ENCODE measurements at regions not wholly inside any gene's neighbourhood (a gene's known extent, or its start where the extent isn't known, plus 50 kb on each side); places are given as distances from the start of the nearest gene placed in this dataset.
"Not testable (repeated sequence)": the region's sequence is repeated elsewhere in the genome, so short reads cannot be mapped to it uniquely, and the experiment has no call there.

DNA sequence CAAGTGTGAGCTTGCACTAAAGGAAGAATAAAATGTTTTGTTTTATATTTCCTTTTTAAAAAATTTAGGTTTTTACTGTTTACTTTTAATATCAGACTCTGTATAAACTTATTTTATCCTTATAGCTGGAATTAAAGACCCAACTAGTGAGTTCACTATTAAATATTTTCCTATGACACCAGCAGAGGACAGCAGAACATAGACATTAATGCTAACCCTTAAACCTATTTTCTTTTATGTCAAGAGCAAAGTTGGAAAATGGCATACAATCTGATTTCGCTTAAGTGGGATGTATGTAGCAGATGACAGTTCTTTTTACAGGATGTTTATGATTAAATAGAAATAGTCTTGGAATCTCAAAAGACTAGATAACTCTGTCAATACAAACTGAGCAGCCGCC, 188.2 kb upstream of the XIRP2 start:
- CTCF ChIA-PET = no interaction called here
- POLR2A ChIA-PET (ENCODE audit: low non-redundant PET) = no interaction called here
- no peak overlapping the region for H3K27ac ChIP-seq
- DNase-seq (ENCODE audit: low spot score) = no peak
- TF ChIP-seq, protein P1, sequence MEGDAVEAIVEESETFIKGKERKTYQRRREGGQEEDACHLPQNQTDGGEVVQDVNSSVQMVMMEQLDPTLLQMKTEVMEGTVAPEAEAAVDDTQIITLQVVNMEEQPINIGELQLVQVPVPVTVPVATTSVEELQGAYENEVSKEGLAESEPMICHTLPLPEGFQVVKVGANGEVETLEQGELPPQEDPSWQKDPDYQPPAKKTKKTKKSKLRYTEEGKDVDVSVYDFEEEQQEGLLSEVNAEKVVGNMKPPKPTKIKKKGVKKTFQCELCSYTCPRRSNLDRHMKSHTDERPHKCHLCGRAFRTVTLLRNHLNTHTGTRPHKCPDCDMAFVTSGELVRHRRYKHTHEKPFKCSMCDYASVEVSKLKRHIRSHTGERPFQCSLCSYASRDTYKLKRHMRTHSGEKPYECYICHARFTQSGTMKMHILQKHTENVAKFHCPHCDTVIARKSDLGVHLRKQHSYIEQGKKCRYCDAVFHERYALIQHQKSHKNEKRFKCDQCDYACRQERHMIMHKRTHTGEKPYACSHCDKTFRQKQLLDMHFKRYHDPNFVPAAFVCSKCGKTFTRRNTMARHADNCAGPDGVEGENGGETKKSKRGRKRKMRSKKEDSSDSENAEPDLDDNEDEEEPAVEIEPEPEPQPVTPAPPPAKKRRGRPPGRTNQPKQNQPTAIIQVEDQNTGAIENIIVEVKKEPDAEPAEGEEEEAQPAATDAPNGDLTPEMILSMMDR (conservative IDR thresholded peaks at IDR 0.05; ENCODE audit: low read depth) = no peak; the same call in 1 of the 2 replicates

DNA sequence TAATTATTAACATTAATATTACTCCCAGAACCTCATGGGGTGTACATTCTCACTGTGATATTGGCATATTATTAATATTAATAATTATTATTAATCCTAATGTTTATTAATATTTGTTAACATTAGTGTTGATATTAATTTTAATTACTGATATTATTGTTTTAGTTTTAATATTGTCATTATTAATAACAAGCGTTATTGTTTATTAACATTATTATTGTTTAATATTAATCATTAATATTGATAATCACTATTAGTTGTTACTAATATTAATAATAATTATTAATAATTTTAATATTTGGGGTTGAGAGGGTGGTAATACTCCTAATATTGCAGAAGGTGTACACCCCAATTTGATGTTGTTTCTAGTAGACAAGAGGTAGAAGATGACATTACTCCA, 193.1 kb upstream of the XIRP2 start:
- no peak overlapping the region for H3K27ac ChIP-seq
- POLR2A ChIA-PET (ENCODE audit: low non-redundant PET) = no interaction called here
- CTCF ChIA-PET = no interaction called here
- TF ChIP-seq, protein P1 (conservative IDR thresholded peaks at IDR 0.05; ENCODE audit: low read depth) = no peak
- no peak for DNase-seq (ENCODE audit: low spot score)

DNA sequence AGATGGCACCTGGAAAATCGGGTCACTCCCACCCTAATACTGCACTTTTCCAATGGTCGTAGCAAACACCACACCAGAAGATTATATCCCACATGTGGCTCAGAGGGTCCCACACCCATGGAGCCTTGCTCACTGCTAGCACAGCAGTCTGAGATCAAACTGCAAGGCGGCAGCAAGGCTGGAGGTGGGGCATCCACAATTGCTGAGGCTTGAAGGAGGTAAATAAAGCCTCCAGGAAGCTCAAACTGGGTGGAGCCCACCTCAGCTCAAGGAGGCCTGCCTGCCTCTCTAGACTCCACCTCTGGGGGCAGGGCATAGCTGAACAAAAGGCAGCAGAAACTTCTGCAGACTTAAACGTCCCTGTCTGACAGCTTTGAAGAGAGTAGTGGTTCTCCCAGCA, 192.0 kb upstream of the SCN7A start:
- CTCF ChIA-PET; POLR2A ChIA-PET (ENCODE audit: low non-redundant PET); H3K27ac ChIP-seq; DNase-seq (ENCODE audit: low spot score): not testable (repeated sequence)

- TF ChIP-seq, protein P1 (conservative IDR thresholded peaks at IDR 0.05; ENCODE audit: low read depth) = no peak
- H3K27ac ChIP-seq = no peak overlapping the region
- ChIA-PET CTCF (no interaction called here), POLR2A (ENCODE audit: low non-redundant PET) (no interaction called here)
- DNase-seq (ENCODE audit: low spot score) = no peak
Measured at GRCh38 chr2:166677996-166678395, 183.9 kb upstream of the SCN7A start.

DNA sequence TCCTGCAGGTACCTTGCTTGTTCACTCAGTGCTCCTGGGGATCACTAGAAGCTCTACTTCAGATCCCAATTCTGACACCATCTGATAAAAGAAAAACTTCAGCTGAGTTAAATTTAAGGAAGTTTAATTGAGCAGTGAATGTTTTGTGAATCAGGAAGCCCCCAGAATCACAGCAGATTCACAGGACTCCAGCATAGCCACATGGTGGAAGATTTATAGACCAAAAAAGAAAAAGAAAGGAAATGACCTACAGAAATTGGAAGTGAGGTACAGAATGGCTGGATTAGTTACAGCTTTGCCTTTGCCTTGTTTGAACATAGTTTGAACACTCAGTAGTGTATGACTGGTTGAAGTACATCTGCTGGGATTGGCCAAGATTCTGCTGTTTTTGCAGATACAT, 182.7 kb upstream of the SCN7A start:
- POLR2A ChIA-PET (ENCODE audit: low non-redundant PET) = no interaction called here
- CTCF ChIA-PET = no interaction called here
- TF ChIP-seq, protein P1 (conservative IDR thresholded peaks at IDR 0.05; ENCODE audit: low read depth) = no peak
- H3K27ac ChIP-seq = no peak overlapping the region
- DNase-seq (ENCODE audit: low spot score) = no peak

DNA sequence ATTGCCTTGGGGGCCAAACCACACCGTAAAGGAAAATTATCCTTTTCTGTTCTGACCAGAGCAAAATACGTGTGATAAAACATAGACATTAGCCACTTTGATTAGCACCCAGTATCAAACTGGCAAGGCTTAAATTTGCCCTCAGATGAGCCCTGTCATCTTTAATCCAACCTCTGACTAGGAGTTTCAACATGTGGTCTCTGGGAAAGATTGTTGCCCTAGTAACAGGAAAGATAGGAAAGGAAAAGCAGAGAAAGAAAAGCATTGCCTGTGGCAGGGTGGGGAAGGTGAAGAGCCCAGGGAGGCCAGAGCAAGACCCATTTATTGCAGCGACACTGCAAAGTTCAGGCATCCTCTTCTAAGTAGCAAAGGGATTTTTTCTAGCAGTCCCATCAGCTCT, 181.5 kb upstream of the SCN7A start:
- DNase-seq (ENCODE audit: low spot score) = no peak
- TF ChIP-seq, protein P1 (conservative IDR thresholded peaks at IDR 0.05; ENCODE audit: low read depth) = no peak
- H3K27ac ChIP-seq = no peak overlapping the region
- ChIA-PET POLR2A (ENCODE audit: low non-redundant PET) (no interaction called here), CTCF (no interaction called here)

- DNase-seq (ENCODE audit: low spot score) = no peak
- ChIA-PET POLR2A (ENCODE audit: low non-redundant PET) (no interaction called here), CTCF (no interaction called here)
- no peak overlapping the region for H3K27ac ChIP-seq
- TF ChIP-seq, protein P1 (conservative IDR thresholded peaks at IDR 0.05; ENCODE audit: low read depth) = no peak
Measured at GRCh38 chr2:166673986-166674385, 179.9 kb upstream of the SCN7A start.

Data from RWPE1 (cell line).